Mesendoderm (in vitro differentiated cells): ENCODE measurements at regions not wholly inside any gene's neighbourhood (a gene's known extent, or its start where the extent isn't known, plus 50 kb on each side); places are given as distances from the start of the nearest gene placed in this dataset.
"Not testable (repeated sequence)": the region's sequence is repeated elsewhere in the genome, so short reads cannot be mapped to it uniquely, and the experiment has no call there.

Experiments used
- DNase-seq: peaks from one replicate; pipeline ENCODE4 v3.0.0; 2013
- H2AK5ac ChIP-seq: 2 replicates; pipeline ENCODE4 v1.6.1; 2013; ENCODE audit warnings: low read length, inconsistent platforms
- H2BK120ac ChIP-seq: 2 replicates; pipeline ENCODE4 v1.6.1; 2013; ENCODE audit warnings: low read depth, mild to moderate bottlenecking, low read length, moderate library complexity, mixed read lengths
- H2BK15ac ChIP-seq: replicated peaks from 2 replicates; pipeline ENCODE4 v1.6.1; 2013; ENCODE audit warnings: low read depth, mild to moderate bottlenecking, moderate library complexity
- H2BK5ac ChIP-seq: 2 replicates; pipeline ENCODE4 v1.6.1; 2013; ENCODE audit warnings: low read length, inconsistent platforms
- H3K18ac ChIP-seq: 2 replicates; pipeline ENCODE4 v1.6.1; 2013; ENCODE audit warnings: mild to moderate bottlenecking, low read length, mixed read lengths
- H3K23ac ChIP-seq: one replicate; pipeline ENCODE4 v1.6.1; 2013; ENCODE audit warnings: low read length
- H3K27ac ChIP-seq: 2 replicates; pipeline ENCODE4 v1.5.1; 2013; ENCODE audit warnings: low read depth, mild to moderate bottlenecking, inconsistent platforms, low read length, moderate library complexity
- H3K27me3 ChIP-seq: 2 replicates; pipeline ENCODE4 v1.6.1; 2013; ENCODE audit warnings: low read length, control low read depth, mild to moderate bottlenecking, inconsistent platforms; ENCODE audit not compliant: insufficient read depth, poor library complexity
- H3K36me3 ChIP-seq: 2 replicates; pipeline ENCODE4 v1.6.1; 2013; ENCODE audit warnings: low read length, inconsistent platforms; ENCODE audit not compliant: control insufficient read depth, insufficient read depth
- H3K4ac ChIP-seq: one replicate; pipeline ENCODE4 v1.6.1; 2013; ENCODE audit warnings: low read depth, mild to moderate bottlenecking, low read length, moderate library complexity
- H3K4me1 ChIP-seq: 2 replicates; pipeline ENCODE4 v1.6.1; 2013; ENCODE audit warnings: low read depth, low read length, inconsistent platforms; ENCODE audit not compliant: control insufficient read depth
- H3K4me2 ChIP-seq: 2 replicates; pipeline ENCODE4 v1.6.1; 2013; ENCODE audit warnings: low read length
- H3K4me3 ChIP-seq: 2 replicates; pipeline ENCODE4 v1.5.1; 2013; ENCODE audit warnings: mild to moderate bottlenecking, low read length
- H3K56ac ChIP-seq: one replicate; pipeline ENCODE4 v1.6.1; 2013; ENCODE audit warnings: low read length
- H3K79me1 ChIP-seq: 2 replicates; pipeline ENCODE4 v1.6.1; 2013; ENCODE audit warnings: low read length, inconsistent platforms
- H3K79me2 ChIP-seq: 2 replicates; pipeline ENCODE4 v1.6.1; 2013; ENCODE audit warnings: mild to moderate bottlenecking, low read length; ENCODE audit not compliant: control insufficient read depth, insufficient read depth
- H3K9ac ChIP-seq: 2 replicates; pipeline ENCODE4 v1.6.1; 2013; ENCODE audit warnings: low read length, inconsistent platforms
- H4K5ac ChIP-seq: one replicate; pipeline ENCODE4 v1.6.1; 2013; ENCODE audit warnings: low read length
- H4K8ac ChIP-seq: one replicate; pipeline ENCODE4 v1.6.1; 2013; ENCODE audit warnings: low read depth, mild to moderate bottlenecking, control low read depth, low read length, moderate library complexity
- WGBS: extraction: QIAGEN DNeasy Blood & Tissue Kit; methylation state at CpG from one replicate; pipeline ENCODE4 v1.1.7; 2013; ENCODE audit warnings: low lambda C conversion rate, missing lambda C conversion rate; ENCODE audit not compliant: insufficient coverage; ENCODE audit errors: extremely low coverage; 5-methylcytosine and 5-hydroxymethylcytosine counted together

GRCh38 chr14:37692680-37693079 is 97.3 kb downstream of the TTC6 start:
- H2BK120ac ChIP-seq, H3K23ac ChIP-seq, H3K36me3 ChIP-seq, H2AK5ac ChIP-seq, H3K79me2 ChIP-seq, H2BK15ac ChIP-seq, H3K4me3 ChIP-seq, H3K79me1 ChIP-seq, H3K56ac ChIP-seq, H3K27me3 ChIP-seq, H3K4ac ChIP-seq, H4K5ac ChIP-seq, H2BK5ac ChIP-seq, H3K9ac ChIP-seq, H4K8ac ChIP-seq, DNase-seq, H3K4me2 ChIP-seq, H3K18ac ChIP-seq, H3K27ac ChIP-seq, H3K4me1 ChIP-seq: not testable (repeated sequence)

- H3K36me3 ChIP-seq, H3K9ac ChIP-seq, H3K79me2 ChIP-seq, H3K4ac ChIP-seq, H3K4me1 ChIP-seq, H3K18ac ChIP-seq, H2BK120ac ChIP-seq, H4K8ac ChIP-seq, H3K23ac ChIP-seq, H3K4me2 ChIP-seq, H4K5ac ChIP-seq, H2AK5ac ChIP-seq, H3K56ac ChIP-seq, H2BK15ac ChIP-seq, H2BK5ac ChIP-seq, DNase-seq, H3K4me3 ChIP-seq, H3K27me3 ChIP-seq, H3K27ac ChIP-seq, H3K79me1 ChIP-seq: not testable (repeated sequence)
- 100% methylated on average over 1 of the region's 1 CpG for WGBS
Measured at GRCh38 chr14:37693420-37693819, 98.0 kb downstream of the TTC6 start.

GRCh38 chr14:37695866-37696265 is 100.4 kb downstream of the TTC6 start:
- H3K4me2 ChIP-seq: no peak overlapping the region
- H2BK15ac ChIP-seq: no peak overlapping the region
- H3K23ac ChIP-seq: no peak overlapping the region
- no CpG with 5 or more reads among the region's 1 CpG for WGBS
- H3K9ac ChIP-seq: no peak overlapping the region
- H3K27ac ChIP-seq: no peak overlapping the region
- no peak overlapping the region for H2BK5ac ChIP-seq
- no peak overlapping the region for H3K18ac ChIP-seq
- H3K79me2 ChIP-seq: no peaks in the 10 kb centered on the region
- H3K4ac ChIP-seq: no peak overlapping the region
- H3K56ac ChIP-seq: no peak overlapping the region
- no peak overlapping the region for H4K8ac ChIP-seq
- H3K79me1 ChIP-seq: no peaks in the 10 kb centered on the region
- no peak for DNase-seq
- H2AK5ac ChIP-seq: no peak overlapping the region
- H2BK120ac ChIP-seq: no peak overlapping the region
- no peak overlapping the region for H4K5ac ChIP-seq
- no peak overlapping the region for H3K4me3 ChIP-seq
- no peaks in the 10 kb centered on the region for H3K36me3 ChIP-seq
- H3K4me1 ChIP-seq: no peaks in the 10 kb centered on the region
- no peaks in the 10 kb centered on the region for H3K27me3 ChIP-seq

GRCh38 chr14:37697489-37698121 is 102.2 kb downstream of the TTC6 start:
- H3K79me1 ChIP-seq: no peaks in the 10 kb centered on the region
- no peaks in the 10 kb centered on the region for H3K4me1 ChIP-seq
- no peak overlapping the region for H3K4ac ChIP-seq
- H3K56ac ChIP-seq: no peak overlapping the region
- H2BK5ac ChIP-seq: no peak overlapping the region
- no peaks in the 10 kb centered on the region for H3K36me3 ChIP-seq
- no peaks in the 10 kb centered on the region for H3K27me3 ChIP-seq
- H2AK5ac ChIP-seq: no peak overlapping the region
- H3K4me2 ChIP-seq: no peak overlapping the region
- no peak overlapping the region for H2BK120ac ChIP-seq
- H3K4me3 ChIP-seq: no peak overlapping the region
- H3K79me2 ChIP-seq: no peaks in the 10 kb centered on the region
- H4K8ac ChIP-seq: no peak overlapping the region
- no peak for DNase-seq
- no peak overlapping the region for H2BK15ac ChIP-seq
- H3K18ac ChIP-seq: no peak overlapping the region
- H3K27ac ChIP-seq: no peak overlapping the region
- no peak overlapping the region for H3K23ac ChIP-seq
- no peak overlapping the region for H4K5ac ChIP-seq
- no peak overlapping the region for H3K9ac ChIP-seq

GRCh38 chr14:37698840-37699777 is 103.7 kb downstream of the TTC6 start:
- Histone ChIP-seq H3K4me2 (no peak overlapping the region), H3K79me2 (no peaks in the 10 kb centered on the region), H2BK15ac (no peak overlapping the region), H3K4me3 (no peak overlapping the region), H3K56ac (no peak overlapping the region), H3K27me3 (no peaks in the 10 kb centered on the region), H2AK5ac (no peak overlapping the region), H4K5ac (no peak overlapping the region), H3K23ac (no peak overlapping the region), H3K27ac (no peak overlapping the region), H3K9ac (no peak overlapping the region), H3K36me3 (no peaks in the 10 kb centered on the region), H3K79me1 (no peaks in the 10 kb centered on the region), H3K4me1 (no peaks in the 10 kb centered on the region), H3K4ac (no peak overlapping the region), H2BK5ac (no peak overlapping the region), H2BK120ac (no peak overlapping the region), H3K18ac (no peak overlapping the region), H4K8ac (no peak overlapping the region)
- WGBS: no CpG with 5 or more reads among the region's 4 CpGs
- no peak for DNase-seq
